ENCODE measurements at regions not wholly inside any gene's neighbourhood (a gene's known extent, or its start where the extent isn't known, plus 50 kb on each side); places are given as distances from the start of the nearest gene placed in this dataset.

DNA sequence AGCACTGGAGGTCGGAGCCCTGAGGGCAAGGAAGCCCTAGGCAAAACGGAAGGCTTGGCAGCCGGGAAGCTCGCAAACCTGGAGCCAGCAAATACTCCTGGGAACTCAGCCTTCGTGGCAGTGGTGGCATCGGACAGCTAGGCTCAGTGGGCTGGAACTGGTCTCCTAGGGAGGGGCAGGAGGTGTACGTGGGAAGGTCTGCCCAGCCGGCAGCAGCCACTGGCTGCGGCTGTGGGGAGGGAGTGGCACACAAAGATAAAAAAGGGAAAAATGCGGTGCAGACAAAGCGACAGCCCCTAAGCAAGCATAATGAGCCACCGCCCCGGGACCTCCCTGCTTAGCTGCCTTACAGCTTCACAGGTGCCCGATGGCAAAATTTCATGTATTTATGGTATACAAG is 125.2 kb upstream of the KDM5D start:
- TF ChIP-seq, protein P1, sequence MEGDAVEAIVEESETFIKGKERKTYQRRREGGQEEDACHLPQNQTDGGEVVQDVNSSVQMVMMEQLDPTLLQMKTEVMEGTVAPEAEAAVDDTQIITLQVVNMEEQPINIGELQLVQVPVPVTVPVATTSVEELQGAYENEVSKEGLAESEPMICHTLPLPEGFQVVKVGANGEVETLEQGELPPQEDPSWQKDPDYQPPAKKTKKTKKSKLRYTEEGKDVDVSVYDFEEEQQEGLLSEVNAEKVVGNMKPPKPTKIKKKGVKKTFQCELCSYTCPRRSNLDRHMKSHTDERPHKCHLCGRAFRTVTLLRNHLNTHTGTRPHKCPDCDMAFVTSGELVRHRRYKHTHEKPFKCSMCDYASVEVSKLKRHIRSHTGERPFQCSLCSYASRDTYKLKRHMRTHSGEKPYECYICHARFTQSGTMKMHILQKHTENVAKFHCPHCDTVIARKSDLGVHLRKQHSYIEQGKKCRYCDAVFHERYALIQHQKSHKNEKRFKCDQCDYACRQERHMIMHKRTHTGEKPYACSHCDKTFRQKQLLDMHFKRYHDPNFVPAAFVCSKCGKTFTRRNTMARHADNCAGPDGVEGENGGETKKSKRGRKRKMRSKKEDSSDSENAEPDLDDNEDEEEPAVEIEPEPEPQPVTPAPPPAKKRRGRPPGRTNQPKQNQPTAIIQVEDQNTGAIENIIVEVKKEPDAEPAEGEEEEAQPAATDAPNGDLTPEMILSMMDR (IDR thresholded peaks at IDR 0.05) = no peak

- TF ChIP-seq, protein P1 (IDR thresholded peaks at IDR 0.05) = no peak
These were observed 124.8 kb upstream of the KDM5D start for GRCh38 chrY:19869281-19869680.

DNA sequence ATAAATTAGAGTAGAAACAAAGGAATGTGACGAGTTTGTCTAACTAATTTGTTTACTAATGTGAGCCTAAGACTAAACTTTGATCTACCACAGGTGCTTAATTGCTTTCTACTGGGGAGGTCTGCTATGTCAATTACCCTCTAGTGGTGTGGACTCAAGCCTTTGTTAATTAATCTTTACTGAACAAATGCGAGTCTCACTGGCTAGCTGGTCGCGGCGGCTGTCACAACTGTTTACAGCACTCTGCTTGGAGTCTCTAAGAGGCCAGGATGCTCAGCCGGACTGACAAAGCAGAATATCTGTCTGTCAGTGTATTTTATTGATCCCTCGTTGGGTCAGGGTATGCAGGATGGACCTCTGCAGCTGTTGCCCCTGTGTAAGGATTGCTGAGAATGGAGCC is 124.1 kb upstream of the KDM5D start:
- TF ChIP-seq, protein P1 (IDR thresholded peaks at IDR 0.05) = no peak

- TF ChIP-seq, protein P1 (IDR thresholded peaks at IDR 0.05) = no peak
These were observed 112.1 kb upstream of the KDM5D start for GRCh38 chrY:19856474-19857135.

- TF ChIP-seq, protein P1 (IDR thresholded peaks at IDR 0.05) = no peak
These were observed 98.4 kb upstream of the KDM5D start for GRCh38 chrY:19842972-19843371.

- TF ChIP-seq, protein P1 (IDR thresholded peaks at IDR 0.05) = no peak
These were observed 79.6 kb upstream of the KDM5D start for GRCh38 chrY:19824136-19824535.

DNA sequence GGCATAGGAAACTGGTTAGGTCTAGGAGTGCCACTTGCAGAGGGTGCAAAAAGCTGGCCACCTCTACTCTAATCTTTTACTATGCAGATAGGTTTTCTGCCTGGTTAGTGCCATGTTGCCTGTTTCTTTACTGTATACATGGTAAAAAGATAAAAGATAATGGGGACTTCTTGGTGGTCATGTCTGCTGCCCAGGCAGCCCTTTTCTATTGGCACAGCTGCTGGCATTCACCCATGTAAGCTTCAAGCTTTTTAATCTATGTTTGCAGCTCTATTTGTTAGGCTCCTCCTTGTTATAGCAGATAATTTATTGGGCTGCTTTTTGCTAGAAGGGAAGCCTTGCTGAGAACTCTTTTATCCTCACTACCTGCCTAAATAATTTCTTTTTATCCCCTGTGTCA is 74.0 kb upstream of the KDM5D start:
- TF ChIP-seq, protein P1 (IDR thresholded peaks at IDR 0.05) = no peak

DNA sequence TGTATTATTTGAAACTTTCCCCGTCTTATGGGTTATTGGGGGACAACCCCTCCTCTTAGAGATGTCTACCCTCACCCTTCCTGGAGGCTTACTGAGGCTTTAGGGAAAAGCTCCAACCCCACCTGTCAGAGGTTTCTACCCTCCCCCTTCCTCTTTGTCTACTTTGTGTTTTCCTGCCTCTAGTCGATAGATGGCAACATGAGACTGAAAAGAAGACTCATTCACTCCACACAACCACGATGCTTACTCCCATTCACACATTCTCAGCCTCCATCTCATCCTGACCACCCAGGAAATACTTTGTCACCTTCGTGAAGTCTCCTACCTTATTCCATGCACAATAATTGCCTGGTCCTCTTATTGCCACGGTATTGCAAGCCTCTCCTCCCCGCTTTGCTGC is 72.4 kb upstream of the KDM5D start:
- TF ChIP-seq, protein P1 (IDR thresholded peaks at IDR 0.05) = peak; percentile 40; the same call in 1 of the 2 replicates

Measured in LNCAP (cell line).